Naive thymus-derived CD8-positive, alpha-beta T cell (primary cell): ENCODE measurements at regions not wholly inside any gene's neighbourhood (a gene's known extent, or its start where the extent isn't known, plus 50 kb on each side); places are given as distances from the start of the nearest gene placed in this dataset.

Source experiments
- ATAC-seq, 2 donors: fragments of 150-1000 bp; cut with Tn5 transposase in 1 of 2; sonication (Bioruptor Pico), chemical (Tn5 transposase) in 1 of 2; 1 replicate in 1 of 2; 2 replicates in 1 of 2; pipeline ENCODE4 v1.10.0; 2021; ENCODE audit warnings: mild to moderate bottlenecking in 2 of 2, moderate library complexity in 2 of 2
- POLR2A ChIA-PET: fragments of 350-600 bp; sonication (Branson Sonifier 250); formaldehyde crosslinking; loops from one replicate; lab custom pipeline; 2021; ENCODE audit warnings: antibody characterized with exemption; lab: Charles Lee
- DNase-seq, 10 donors: peaks; one replicate each; pipeline versions ENCODE4 v3.0.0 to v3.0.0-alpha.2; 2020 to 2022
- H3K27ac Mint-ChIP-seq, 10 donors: one replicate each; pipeline ENCODE4 v1.8.0; 2020 to 2022; ENCODE audit warnings: mild to moderate bottlenecking in 10 of 10, mixed read lengths in 10 of 10, moderate library complexity in 4 of 10, inconsistent platforms in 1 of 10
- H3K27me3 Mint-ChIP-seq, 5 donors: one replicate each; pipeline ENCODE4 v1.8.0; 2021 to 2022; ENCODE audit warnings: mixed read lengths in 5 of 5
- H3K36me3 Mint-ChIP-seq, 3 donors: one replicate each; pipeline ENCODE4 v1.8.0; 2020 to 2022; ENCODE audit warnings: mixed read lengths in 3 of 3, mild to moderate bottlenecking in 2 of 3, inconsistent platforms in 1 of 3
- H3K4me1 Mint-ChIP-seq, 4 donors: one replicate each; pipeline ENCODE4 v1.8.0; 2021 to 2022; ENCODE audit warnings: mixed read lengths in 4 of 4
- H3K4me3 Mint-ChIP-seq, 10 donors: one replicate each; pipeline ENCODE4 v1.8.0; 2020 to 2022; ENCODE audit warnings: mild to moderate bottlenecking in 10 of 10, mixed read lengths in 10 of 10, moderate library complexity in 6 of 10, inconsistent platforms in 1 of 10
- H3K9me3 Mint-ChIP-seq, 9 donors: one replicate each; pipeline ENCODE4 v1.8.0; 2020 to 2022; ENCODE audit warnings: mixed read lengths in 9 of 9, mild to moderate bottlenecking in 3 of 9, inconsistent platforms in 1 of 9, moderate library complexity in 1 of 9

- POLR2A ChIA-PET: interaction anchor here (1.2 to 1.4 kb wide), 2 partner anchors 10 to 37 kb away, joined by 4 to 5 read pairs; no protein-coding TSS in a partner anchor
Observed at GRCh38 chr13:40153516-40153915, 498.1 kb downstream of the COG6 start.

DNA sequence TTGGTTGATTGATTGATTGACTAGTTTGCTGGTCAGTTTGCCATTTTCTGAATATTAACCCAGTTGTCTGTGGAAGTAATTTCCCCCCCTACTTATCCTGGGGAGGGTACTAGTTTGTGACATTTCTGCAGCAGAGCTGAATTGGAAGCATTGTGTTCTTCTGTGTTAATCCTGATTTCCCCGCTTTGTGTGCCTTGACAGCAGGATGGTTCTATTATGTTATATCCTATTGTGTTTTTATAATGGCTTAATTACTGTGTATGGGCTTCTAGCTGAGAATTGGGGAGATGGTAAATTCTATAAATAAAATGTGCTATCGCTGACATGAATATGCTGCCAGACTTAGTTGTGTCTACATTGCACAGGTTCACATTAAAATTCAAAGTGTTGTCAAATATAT, 499.7 kb downstream of the COG6 start:
- Mint-ChIP-seq H3K4me3 (no peak overlapping the region), H3K9me3 (no peaks in the 10 kb centered on the region), H3K4me1 (peaks cover 14 to 40% (median 19%) of the 10 kb centered on the region in 4 donors), H3K27me3 (no peaks in the 10 kb centered on the region), H3K27ac (peak overlapping the region in 2 of 10 donors; percentile 20 to 44), H3K36me3 (no peaks in the 10 kb centered on the region)
- no peak for DNase-seq
- no peak for ATAC-seq
- POLR2A ChIA-PET: no interaction called here

More at GRCh38 chr13:40153516-40153915, 498.1 kb downstream of the COG6 start:
- peak; percentile 68 to 71 for ATAC-seq
- Mint-ChIP-seq H3K27ac (peak overlapping the region in 6 of 10 donors; percentile 3 to 62 (median 34)), H3K27me3 (no peaks in the 10 kb centered on the region), H3K4me3 (peak overlapping the region in 1 of 10 donors; percentile 63), H3K9me3 (no peaks in the 10 kb centered on the region), H3K4me1 (peaks cover 15 to 38% (median 31%) of the 10 kb centered on the region in 4 donors), H3K36me3 (no peaks in the 10 kb centered on the region)
- DNase-seq: peak in 8 of 10 donors; percentile 13 to 80 (median 48)

- Mint-ChIP-seq H3K27ac (no peak overlapping the region), H3K4me3 (no peak overlapping the region), H3K9me3 (no peaks in the 10 kb centered on the region), H3K4me1 (peaks cover 5 to 43% (median 18%) of the 10 kb centered on the region in 4 donors), H3K36me3 (no peaks in the 10 kb centered on the region), H3K27me3 (no peaks in the 10 kb centered on the region)
- DNase-seq (no peak), ATAC-seq (no peak)
- POLR2A ChIA-PET: interaction anchor here (1.6 kb wide), 1 partner anchor 10 kb away, joined by 5 read pairs; no protein-coding TSS in a partner anchor
Observed at GRCh38 chr13:40158218-40158617, 502.8 kb downstream of the COG6 start.

- Mint-ChIP-seq H3K4me1 (peaks cover 2 to 43% (median 15%) of the 10 kb centered on the region in 4 donors), H3K27ac (peak overlapping the region in 2 of 10 donors; percentile 3 to 82)
- ATAC-seq: no peak
Observed at GRCh38 chr13:40158757-40159156, 503.3 kb downstream of the COG6 start.

GRCh38 chr13:40159736-40160135, 504.3 kb downstream of the COG6 start:
- Mint-ChIP-seq H3K4me1 (peaks cover 2 to 47% (median 15%) of the 10 kb centered on the region in 4 donors), H3K27ac (no peak overlapping the region), H3K36me3 (no peaks in the 10 kb centered on the region), H3K4me3 (no peak overlapping the region), H3K27me3 (no peaks in the 10 kb centered on the region), H3K9me3 (no peaks in the 10 kb centered on the region)
- DNase-seq: no peak
- POLR2A ChIA-PET: interaction anchor here (2.8 kb wide), 1 partner anchor 16 kb away, joined by 6 read pairs; no protein-coding TSS in a partner anchor
- no peak for ATAC-seq

More at GRCh38 chr13:40158757-40159156, 503.3 kb downstream of the COG6 start:
- POLR2A ChIA-PET: interaction anchor here (0.6 to 1.6 kb wide), 2 partner anchors 10 to 771 kb away, joined by 3 to 5 read pairs; no protein-coding TSS in a partner anchor
- no peaks in the 10 kb centered on the region for H3K9me3 Mint-ChIP-seq
- H3K4me3 Mint-ChIP-seq: no peak overlapping the region
- no peak for DNase-seq
- no peaks in the 10 kb centered on the region for H3K27me3 Mint-ChIP-seq
- H3K36me3 Mint-ChIP-seq: no peaks in the 10 kb centered on the region

DNA sequence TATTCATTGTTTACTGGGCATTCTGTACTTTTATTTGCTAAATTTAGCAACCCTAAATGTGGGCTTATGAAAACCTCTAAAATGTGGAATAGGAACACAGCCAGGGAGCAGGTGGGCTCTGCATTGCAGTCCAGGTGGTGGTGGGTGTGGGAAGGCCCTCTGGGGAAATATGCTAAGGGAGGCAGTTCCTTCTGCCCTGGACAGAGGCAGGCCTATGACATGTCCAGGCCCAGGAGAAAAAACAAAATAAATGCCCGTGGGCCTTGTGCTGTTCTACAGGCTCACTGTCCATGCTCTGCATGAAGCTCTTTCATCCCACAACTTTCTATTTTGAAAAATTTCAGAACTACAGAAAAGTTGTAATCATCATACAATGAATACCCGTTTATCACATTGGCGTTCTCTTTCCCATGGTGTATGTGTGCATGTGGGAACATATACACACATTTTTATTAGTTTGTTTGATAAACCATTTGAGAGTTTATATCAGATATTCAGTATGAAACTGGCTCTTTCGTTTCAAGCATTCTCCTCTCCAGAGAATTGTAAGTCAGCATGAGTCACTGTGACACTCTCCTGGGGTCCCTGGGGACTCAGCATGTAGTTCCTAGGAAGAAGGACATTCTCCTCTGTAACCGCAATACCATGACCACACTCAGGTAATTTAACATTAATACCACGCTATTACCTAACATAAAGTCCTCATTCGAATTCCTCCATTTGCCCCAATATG, 505.3 kb downstream of the COG6 start:
- H3K4me3 Mint-ChIP-seq: no peak overlapping the region
- POLR2A ChIA-PET: interaction anchor here (0.6 to 2.8 kb wide), 3 partner anchors 14 to 18 kb away, joined by 3 to 6 read pairs (median 3); no protein-coding TSS in a partner anchor
- ATAC-seq (no peak), DNase-seq (no peak)
- no peaks in the 10 kb centered on the region for H3K36me3 Mint-ChIP-seq
- no peaks in the 10 kb centered on the region for H3K27me3 Mint-ChIP-seq
- H3K4me1 Mint-ChIP-seq: peaks cover 8 to 55% (median 22%) of the 10 kb centered on the region in 4 donors
- no peaks in the 10 kb centered on the region for H3K9me3 Mint-ChIP-seq
- no peak overlapping the region for H3K27ac Mint-ChIP-seq

DNA sequence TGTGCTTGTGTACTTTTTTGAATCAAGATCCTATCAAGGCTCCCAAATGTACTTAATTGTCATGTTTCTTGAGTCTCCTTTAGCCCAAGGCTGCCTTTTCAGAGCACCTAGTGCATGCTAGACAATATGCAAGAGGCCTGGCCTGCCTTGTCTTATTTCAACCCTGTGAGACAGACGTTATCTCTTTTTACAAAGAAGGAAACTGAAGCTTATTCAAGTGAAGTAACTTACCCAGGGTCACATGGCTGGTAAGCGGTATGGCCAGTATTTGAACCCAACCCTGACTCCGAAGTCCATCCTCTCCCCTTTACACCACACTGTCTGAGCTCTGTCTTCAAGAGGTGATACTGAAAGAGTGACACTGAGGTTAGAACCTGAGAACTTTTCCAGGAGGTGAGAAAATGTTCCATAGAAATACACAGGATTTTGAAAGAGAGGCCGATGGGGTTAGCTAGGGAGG, 505.1 kb downstream of the FOXO1 start:
- Mint-ChIP-seq H3K36me3 (no peaks in the 10 kb centered on the region), H3K4me1 (peaks cover 12 to 60% (median 27%) of the 10 kb centered on the region in 4 donors), H3K27me3 (no peaks in the 10 kb centered on the region), H3K4me3 (no peak overlapping the region), H3K9me3 (no peaks in the 10 kb centered on the region), H3K27ac (peak overlapping the region in 1 of 10 donors; percentile 27)
- ATAC-seq: no peak
- no peak for DNase-seq
- POLR2A ChIA-PET: interaction anchor here (0.6 to 2.8 kb wide), 3 partner anchors 14 to 17 kb away, joined by 3 to 6 read pairs (median 3); no protein-coding TSS in a partner anchor

DNA sequence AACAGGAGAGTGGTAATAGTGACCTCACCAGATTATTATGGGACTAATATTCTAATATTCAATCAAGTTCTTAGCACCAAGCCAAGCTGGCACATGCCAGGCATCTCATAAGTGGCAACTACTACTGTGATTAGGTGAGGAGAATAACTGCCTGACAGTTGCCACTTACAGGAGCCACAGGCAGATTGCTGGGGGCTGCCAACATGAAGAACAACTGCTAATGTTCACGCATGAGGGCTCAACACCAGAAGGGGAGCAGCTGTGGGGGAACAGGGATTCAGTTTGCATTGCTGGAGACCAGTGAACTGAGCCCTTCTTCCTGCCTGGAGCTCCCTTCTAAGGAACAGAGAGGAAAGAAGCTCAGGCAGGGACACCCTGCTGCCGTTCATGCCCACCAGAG, 504.5 kb downstream of the FOXO1 start:
- Mint-ChIP-seq H3K27me3 (no peaks in the 10 kb centered on the region), H3K27ac (peak overlapping the region in 2 of 10 donors; percentile 16 to 56), H3K9me3 (no peaks in the 10 kb centered on the region), H3K4me3 (no peak overlapping the region), H3K36me3 (no peaks in the 10 kb centered on the region), H3K4me1 (peaks cover 14 to 60% (median 33%) of the 10 kb centered on the region in 4 donors)
- POLR2A ChIA-PET: interaction anchor here (1.2 to 2.8 kb wide), 2 partner anchors 13 to 18 kb away, joined by 3 to 6 read pairs; no protein-coding TSS in a partner anchor
- DNase-seq: no peak
- ATAC-seq: no peak

DNA sequence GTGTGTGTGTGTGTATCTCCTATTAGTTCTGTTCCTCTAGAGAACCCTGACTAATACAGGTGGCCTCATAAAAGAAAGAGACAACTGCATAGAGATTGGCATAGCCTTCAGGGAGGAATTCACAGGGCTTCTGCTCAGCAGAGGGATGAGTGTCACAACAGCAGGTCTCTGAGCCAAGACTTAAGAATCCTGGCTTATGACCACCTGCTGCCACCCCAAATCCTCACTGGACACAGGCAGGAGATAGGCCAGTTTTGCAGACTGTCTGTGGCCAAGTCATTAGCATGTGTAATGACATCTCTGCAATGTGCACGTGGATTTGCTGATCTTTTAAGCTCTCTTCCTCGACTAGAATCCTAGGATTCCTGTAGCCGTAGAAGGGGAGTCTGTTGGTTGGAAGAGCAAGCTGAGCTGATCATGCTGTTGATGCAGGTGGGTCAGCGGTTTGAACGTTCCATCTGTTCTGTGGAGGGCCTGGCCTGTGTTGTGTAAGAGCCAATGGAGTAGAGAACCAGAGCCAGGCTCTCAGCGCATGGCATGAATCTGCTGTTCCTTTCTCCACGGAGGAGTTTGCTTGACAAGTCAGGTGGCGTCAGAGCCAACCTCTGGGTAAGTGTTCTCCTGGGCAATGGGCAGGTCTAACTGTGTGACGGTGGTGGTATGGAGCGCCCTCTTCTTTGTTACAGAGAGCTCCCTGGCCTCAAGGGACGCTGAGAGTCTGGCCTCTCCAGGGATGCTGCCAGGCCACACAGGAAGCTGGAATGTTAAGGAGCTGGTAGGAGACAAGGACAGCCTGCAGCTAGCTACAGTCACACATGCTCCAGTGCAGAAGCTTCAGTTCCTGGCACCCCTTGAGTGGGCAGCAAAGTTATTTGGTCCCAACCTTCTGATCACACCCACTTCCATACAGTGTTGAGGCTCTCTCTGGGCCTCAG, 503.1 kb downstream of the FOXO1 start:
- POLR2A ChIA-PET: interaction anchor here (0.6 to 0.7 kb wide), 2 partner anchors 331 to 480 kb away, joined by 3 to 4 read pairs; no protein-coding TSS in a partner anchor

DNA sequence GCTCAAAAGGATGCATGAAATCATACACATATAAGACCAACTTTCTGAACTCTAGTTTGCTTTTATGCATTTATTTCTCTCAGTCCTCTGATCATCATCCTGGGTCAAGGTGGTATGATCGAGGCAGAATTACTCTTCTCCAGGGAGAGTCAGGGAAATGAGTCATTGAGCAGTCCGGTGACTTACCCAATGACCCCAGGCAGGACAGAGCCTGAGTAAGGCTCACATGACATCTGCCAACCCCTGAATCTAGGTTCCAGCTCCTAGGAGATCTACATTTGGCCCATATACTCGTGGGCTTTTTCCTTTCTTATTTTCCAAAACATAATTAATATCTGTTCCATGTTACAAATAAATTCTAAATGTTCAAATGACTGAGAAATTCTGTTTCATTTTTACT, 502.3 kb downstream of the FOXO1 start:
- POLR2A ChIA-PET: interaction anchor here (0.6 to 0.7 kb wide), 2 partner anchors 331 to 479 kb away, joined by 3 to 4 read pairs; no protein-coding TSS in a partner anchor
- Mint-ChIP-seq H3K36me3 (no peaks in the 10 kb centered on the region), H3K9me3 (no peaks in the 10 kb centered on the region), H3K27me3 (no peaks in the 10 kb centered on the region), H3K4me1 (peaks cover 18 to 71% (median 43%) of the 10 kb centered on the region in 4 donors), H3K4me3 (no peak overlapping the region), H3K27ac (no peak overlapping the region)
- ATAC-seq (no peak), DNase-seq (no peak)

More for the DNA sequence above, 503.1 kb downstream of the FOXO1 start:
- H3K36me3 Mint-ChIP-seq: no peaks in the 10 kb centered on the region
- peak overlapping the region in 2 of 10 donors; percentile 4 to 53 for H3K27ac Mint-ChIP-seq
- H3K27me3 Mint-ChIP-seq: no peaks in the 10 kb centered on the region
- DNase-seq (no peak), ATAC-seq (no peak)
- H3K9me3 Mint-ChIP-seq: no peaks in the 10 kb centered on the region
- H3K4me3 Mint-ChIP-seq: no peak overlapping the region
- H3K4me1 Mint-ChIP-seq: peaks cover 18 to 67% (median 38%) of the 10 kb centered on the region in 4 donors

DNA sequence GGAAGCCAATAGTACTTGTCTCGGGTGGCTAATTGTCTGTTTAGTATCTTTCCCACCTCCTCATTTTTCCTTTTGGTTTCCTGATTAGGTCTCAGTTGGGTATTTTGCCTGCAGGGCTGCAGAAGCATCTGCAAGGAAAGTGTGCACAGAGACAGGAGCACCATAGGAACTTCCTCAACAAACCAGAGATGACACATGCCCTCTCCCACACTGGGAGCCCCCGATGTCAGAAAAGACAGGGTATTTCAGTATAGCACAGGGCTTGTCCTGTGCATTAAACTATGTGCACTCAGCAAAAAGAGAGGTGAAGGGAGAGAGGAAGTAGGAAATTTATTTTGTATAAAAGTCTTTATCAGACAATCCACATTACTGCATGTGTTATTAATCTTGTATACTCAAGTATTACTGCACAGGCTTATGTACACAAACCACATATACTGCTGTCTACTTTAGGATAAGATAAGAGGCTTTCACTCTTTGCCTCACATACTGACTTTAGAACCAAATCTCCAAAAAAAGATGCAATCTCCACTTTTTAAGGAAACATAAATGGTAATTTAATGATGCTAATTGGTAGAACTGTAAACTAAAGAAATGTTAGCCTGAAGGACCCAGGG, 501.0 kb downstream of the FOXO1 start:
- DNase-seq: no peak
- no peaks in the 10 kb centered on the region for H3K9me3 Mint-ChIP-seq
- peaks cover 22 to 68% (median 49%) of the 10 kb centered on the region in 4 donors for H3K4me1 Mint-ChIP-seq
- peak overlapping the region in 3 of 10 donors; percentile 51 to 80 (median 65) for H3K27ac Mint-ChIP-seq
- POLR2A ChIA-PET: no interaction called here
- H3K4me3 Mint-ChIP-seq: peak overlapping the region in 2 of 10 donors; percentile 38 to 45
- no peak for ATAC-seq
- no peaks in the 10 kb centered on the region for H3K36me3 Mint-ChIP-seq
- no peaks in the 10 kb centered on the region for H3K27me3 Mint-ChIP-seq
